Suppressor macrophage (primary cell): ENCODE measurements at regions not wholly inside any gene's neighbourhood (a gene's known extent, or its start where the extent isn't known, plus 50 kb on each side); places are given as distances from the start of the nearest gene placed in this dataset.

ENCODE experiments used
- DNase-seq, 4 experiments: peaks; one replicate each; pipeline ENCODE4 v3.0.0-alpha.2; 2020 to 2022

GRCh38 chr6:142500250-142500786 lies 198.5 kb downstream of the ADGRG6 start:
- no peak for DNase-seq

DNA sequence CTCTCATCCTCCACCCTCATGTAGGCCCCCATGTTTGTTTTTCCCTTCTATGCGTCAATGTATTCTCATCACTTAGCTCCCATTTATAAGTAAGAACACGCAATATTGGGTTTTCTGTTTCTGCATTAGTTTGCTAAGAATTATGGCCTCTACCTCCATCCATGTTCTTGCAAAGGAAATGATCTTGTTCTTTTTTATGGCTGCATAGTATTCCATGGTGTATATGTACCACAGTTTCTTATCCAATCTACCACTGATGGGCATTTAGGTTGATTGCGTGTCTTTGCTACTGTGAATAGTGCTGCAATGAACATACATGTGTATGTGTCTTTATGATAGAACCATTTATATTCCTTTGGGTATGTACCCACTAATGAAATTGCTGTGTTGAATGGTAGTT lies 200.0 kb downstream of the ADGRG6 start:
- DNase-seq, result no peak

DNA sequence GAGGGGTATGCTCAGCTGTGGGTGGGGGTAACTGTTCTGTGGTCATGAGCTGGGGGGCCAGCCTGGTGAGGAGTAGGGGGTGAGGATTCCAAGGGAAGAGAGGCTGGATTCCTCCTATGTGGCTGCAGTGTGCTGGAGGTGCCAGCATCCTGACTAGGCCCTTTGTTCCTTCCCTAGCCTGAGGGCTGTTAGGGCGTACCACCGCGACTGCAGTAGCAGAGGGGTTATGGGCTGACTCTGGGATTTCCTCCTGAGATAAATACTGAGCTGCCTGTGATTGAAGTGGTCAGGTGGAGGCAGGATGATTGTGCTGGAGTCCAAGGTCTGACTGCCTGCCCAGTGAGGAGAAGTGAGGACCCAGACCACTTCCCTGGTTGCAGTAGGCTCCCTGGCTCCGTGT lies 205.3 kb downstream of the ADGRG6 start:
- no peak for DNase-seq

DNA sequence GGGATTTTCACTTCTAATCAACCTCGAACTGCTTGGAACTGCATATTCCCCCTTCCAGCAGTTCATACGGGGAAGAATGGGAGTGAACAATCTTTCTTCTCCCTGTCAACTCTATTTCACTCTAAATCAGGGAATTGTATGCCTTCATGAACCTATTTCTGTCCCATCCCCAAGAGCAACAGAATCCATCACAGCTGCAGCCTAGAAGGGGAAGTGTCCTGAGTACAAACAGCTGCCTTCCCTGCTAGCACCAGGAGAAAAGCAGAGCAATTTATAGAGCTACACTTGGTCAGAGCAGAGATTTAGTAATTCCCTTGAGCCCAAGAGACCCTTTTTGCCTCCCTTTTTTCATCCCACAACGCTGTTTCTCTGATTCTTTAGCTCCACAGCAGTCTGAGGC lies 208.4 kb downstream of the ADGRG6 start:
- no peak for DNase-seq

DNA sequence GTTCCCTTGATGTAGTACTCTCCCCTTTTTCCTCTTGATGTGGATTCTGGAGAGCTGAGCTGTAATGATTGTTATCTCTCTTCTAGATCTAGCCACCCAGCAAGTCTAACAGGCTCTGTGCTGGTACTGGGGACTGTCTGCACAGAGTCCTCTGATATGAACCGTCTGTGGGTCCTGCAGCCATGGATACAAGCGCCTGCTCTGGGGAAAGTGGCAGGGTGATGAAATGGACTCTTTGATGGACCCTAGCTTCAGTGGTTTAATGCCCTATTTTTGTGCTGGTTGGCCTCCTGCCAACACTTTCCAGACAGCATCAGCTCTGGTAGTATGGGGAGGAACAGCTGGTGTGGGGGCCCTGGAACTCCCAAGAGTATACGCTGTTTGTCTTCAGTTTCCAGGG lies 216.3 kb downstream of the ADGRG6 start:
- no peak for DNase-seq

DNA sequence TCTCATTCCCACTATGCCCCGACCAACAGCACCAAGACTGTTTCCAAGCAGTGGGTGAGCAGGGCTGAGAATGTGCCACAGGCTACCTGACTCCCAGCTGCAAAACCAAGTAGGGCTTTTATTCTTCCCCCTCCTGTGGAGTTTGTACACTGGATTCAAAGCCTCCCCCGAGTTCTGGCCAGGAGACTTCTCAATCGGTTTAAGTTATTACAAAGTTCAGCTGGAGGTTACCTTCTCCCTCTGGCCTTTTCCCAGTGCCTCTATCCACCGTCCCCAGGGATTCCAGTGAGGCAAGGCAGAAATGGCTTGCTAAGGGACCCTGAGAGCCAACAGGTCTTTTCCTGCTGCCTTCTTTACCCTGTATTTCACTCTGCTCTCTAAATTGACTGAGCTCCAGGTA lies 217.0 kb downstream of the ADGRG6 start:
- DNase-seq, result no peak

DNA sequence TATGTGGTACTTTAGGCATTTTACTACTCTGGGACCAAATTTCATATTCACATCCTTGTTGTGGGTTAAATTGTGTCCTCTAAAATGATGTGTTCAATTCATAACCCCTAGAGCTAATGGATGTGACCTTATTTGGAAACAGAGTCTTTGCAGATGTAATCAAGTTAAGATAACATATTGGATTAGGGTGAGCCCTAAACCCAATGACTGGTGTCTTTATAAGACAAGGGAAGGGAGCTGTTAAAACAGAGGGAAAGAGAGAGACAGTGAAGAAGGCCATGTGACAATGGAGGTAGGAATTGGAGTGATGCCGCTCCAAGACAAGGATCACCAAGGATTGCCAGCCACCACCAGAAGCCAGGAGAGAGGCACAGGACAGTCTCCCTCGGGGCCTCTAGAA lies 220.0 kb downstream of the ADGRG6 start:
- no peak for DNase-seq

- DNase-seq, result no peak
These were observed 221.9 kb downstream of the ADGRG6 start for GRCh38 chr6:142523515-142524375.

- DNase-seq, result no peak
These were observed 228.8 kb downstream of the ADGRG6 start for GRCh38 chr6:142530566-142530965.

- no peak for DNase-seq
These were observed 229.9 kb downstream of the ADGRG6 start for GRCh38 chr6:142531727-142532126.

GRCh38 chr6:142534076-142534475 lies 232.3 kb downstream of the ADGRG6 start:
- no peak for DNase-seq

DNA sequence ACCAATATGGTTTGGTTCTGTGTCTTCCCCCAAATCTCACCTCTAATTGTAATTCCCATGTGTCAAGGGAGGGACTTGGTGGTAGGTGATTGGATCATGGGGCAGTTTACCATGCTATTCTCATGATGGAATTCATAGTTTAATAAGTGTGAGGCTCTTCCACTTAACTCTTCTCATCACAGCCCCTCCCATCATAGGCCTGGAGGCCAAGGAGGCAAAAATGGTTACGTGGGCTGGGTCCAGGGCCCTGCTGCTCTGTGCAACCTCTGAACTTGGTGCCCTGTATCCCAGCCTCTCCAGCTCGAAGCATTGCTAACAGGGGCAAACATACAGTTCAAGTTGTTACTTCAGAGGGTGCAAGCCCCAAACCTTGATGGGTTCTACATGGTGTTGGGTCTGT lies 232.7 kb downstream of the ADGRG6 start:
- DNase-seq, result no peak

DNA sequence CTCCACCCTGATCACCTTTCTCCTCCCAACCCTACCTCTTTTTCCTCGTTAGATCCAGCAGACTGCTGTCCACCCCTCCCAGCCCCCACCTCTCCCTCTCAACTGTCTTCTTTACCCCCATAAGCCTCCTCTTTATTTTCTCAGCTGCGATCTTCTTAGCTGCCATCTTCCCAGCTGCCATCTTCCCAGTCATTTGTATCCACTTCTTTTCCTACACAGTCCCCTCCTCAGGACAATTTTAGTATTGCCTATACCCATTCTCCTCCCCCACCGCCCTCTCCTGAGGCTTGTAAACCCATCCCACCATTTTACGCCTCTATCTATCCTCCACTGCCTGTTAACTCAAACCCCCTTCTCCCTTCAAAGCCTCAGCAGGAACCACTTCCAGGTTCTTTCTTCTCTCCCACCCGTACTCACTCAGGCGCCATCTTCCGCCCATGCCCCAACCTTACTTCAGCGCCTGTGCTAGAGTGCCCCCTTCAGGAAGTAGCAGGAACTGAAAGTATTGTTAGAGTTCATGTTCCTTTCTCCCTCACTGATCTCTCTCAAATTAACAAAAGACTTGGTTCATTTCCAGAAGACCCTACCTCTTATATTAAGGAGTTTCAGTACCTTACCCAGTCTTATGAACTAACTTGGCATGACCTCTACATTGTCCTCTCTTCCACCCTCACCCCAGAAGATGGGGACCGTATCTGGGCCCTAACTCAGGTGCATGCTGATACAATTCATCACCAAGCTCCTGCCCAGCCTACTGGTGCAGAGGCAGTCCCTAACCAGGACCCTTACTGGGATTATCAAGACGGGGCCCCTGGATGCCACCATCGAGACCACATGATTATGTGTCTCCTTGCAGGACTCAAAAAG lies 236.0 kb downstream of the ADGRG6 start:
- peak in 3 of 4 experiments; percentile 4 to 17 (median 13) for DNase-seq

- DNase-seq, result no peak
These were observed 241.0 kb downstream of the ADGRG6 start for GRCh38 chr6:142542704-142543233.

DNA sequence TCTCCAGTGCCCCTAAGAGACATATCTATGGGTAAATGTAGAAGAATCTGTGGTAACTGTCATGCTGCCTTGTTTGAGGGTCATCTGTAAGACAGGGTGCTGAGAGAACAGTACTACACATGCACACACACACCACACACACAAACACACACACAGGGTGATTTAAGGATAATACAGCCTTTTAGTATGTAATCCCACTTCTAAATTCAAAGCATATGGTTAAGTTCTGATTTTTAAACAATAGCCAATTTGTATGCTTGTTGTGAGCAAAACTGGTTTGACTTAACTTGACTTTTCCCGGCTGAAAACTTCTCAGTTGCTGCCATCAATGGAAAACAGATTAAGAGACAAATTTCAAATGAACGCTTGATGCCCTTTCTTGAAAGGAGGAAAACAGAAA lies 241.8 kb downstream of the ADGRG6 start:
- no peak for DNase-seq

GRCh38 chr6:142544199-142544838 lies 242.5 kb downstream of the ADGRG6 start:
- DNase-seq, result no peak

- DNase-seq, result no peak
These were observed 243.3 kb downstream of the ADGRG6 start for GRCh38 chr6:142545147-142545546.

GRCh38 chr6:142548566-142548965 lies 246.8 kb downstream of the ADGRG6 start:
- no peak for DNase-seq

DNA sequence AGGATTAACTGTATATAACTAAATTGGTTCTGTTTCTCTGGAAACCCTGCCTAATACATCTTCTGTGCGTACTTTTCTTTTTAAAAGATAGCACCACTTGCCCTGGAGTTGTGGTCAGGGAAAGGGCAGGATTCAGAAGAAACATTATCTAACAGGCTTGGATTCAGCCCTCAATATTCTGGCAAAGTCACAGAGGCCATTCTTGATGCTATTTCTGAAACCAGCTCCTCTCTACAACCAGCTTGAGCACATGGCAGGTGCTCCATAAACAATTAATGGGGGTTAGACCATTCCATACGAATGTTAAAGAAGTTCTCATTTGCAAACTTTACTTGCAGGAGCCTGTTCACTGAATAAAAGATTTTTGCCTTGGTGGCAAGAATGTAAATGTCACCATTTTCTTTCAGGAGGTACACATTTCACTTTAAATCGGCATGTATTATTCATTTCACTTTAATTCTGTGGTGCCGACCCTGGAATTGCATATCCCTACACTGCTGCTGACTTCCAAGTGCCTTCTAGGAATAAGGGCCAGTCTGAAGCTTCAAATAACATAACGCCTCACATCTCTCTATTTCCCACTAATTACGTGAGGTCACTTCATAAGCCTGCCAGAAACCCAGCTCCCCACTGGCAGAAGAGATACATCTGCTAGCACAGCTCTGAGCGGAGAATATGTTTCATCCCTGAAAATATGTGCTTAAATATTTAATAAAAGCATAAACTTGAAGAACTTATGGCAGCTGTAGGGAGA lies 248.7 kb downstream of the ADGRG6 start:
- no peak for DNase-seq

DNA sequence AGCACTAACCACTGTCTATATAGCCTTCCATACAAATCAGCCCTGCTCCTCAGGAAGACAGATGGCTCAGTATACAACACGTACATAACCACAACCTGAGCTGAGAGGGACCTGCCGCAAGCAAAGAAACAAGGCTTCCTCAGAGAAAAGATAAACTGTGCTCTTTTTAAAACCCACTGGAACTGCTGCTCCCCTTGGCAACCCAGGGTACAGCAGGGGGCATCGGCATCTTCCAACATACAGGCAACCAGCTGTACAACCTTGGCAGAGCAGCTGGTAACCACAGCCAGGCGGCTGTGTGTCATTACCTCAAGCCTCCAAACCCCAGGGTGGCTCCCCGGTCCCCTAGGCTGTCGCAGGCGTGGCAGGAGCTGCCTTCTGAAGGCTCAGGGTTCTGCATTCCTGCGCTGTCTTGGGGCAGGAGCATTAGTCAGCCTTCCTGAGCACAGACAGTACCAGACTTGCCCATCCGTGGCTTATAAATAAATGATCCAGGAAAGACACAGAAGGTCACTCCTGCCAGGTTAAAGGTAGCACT lies 249.5 kb downstream of the ADGRG6 start:
- no peak for DNase-seq

DNA sequence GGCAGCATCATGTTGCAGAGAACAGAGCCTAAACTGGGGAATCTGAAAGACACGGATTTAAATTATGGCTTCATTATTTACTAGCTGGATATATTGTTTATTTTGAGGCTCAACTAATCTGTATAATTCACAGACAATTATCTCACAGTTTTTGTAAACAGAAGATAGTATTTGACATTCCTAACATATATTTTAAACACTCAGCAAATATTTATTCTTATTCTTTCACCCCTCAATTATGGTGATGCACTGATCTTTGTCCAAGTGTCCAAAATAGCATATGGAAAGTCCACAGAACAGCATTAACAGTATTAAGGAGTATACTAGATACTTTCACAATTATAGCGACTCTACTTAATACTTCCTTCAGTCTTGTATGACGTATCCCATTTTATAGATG lies 257.0 kb downstream of the ADGRG6 start:
- no peak for DNase-seq
